ENCODE measurements at regions not wholly inside any gene's neighbourhood (a gene's known extent, or its start where the extent isn't known, plus 50 kb on each side); places are given as distances from the start of the nearest gene placed in this dataset.
"Not testable (repeated sequence)": the region's sequence is repeated elsewhere in the genome, so short reads cannot be mapped to it uniquely, and the experiment has no call there.

DNA sequence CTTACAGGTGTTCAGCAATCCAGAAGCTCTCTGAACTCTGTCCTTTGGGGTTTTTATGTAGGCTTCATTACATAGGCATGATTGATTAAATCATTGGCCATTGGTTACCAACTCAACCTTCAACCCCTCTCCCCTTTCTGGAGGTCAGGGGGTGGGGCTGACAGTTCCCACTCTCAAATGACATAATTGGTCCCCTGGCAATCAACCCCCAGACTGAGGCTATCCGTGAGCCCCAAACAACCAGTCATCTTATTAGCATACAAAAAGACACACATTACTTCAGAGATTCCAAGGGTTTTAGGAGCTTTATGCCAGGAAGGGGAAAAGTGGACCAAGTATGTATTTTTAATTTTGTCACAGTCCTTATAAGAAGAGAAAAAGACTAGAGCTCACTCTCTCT lies 92.1 kb downstream of the ZNF467 start:
- DNase-seq: no peak

DNA sequence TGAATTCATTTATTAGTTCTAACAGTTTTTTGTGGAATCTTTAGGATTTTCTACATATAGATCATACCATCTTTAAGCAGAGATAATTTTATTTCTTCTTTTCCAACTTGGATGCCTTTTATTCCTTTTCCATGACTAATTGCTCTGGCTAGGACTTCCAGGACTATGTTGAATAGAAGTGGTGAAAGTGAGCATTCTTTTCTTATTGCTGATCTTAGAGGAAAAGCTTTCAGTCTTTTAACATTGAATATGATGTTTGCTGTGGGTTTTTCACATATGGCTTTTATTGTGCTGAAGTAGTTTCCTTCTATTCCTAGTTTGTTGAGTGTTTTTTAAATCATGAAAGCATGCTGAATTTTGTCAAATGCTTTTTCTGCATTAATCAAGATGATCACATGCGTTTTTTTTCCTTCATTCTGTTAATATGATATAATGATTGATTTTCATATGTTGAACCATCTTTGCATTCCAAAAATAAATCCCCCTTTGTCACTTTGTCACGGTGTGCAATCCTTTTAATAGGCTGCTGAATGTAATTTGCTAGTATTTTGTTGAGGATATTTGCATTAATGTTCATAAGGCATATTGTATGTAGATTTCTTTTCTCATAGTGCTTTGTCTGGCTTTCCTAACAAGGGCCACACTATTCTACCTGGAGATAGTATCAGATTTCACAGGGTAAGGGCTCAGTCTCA lies 92.9 kb downstream of the ZNF467 start:
- DNase-seq: no peak

DNA sequence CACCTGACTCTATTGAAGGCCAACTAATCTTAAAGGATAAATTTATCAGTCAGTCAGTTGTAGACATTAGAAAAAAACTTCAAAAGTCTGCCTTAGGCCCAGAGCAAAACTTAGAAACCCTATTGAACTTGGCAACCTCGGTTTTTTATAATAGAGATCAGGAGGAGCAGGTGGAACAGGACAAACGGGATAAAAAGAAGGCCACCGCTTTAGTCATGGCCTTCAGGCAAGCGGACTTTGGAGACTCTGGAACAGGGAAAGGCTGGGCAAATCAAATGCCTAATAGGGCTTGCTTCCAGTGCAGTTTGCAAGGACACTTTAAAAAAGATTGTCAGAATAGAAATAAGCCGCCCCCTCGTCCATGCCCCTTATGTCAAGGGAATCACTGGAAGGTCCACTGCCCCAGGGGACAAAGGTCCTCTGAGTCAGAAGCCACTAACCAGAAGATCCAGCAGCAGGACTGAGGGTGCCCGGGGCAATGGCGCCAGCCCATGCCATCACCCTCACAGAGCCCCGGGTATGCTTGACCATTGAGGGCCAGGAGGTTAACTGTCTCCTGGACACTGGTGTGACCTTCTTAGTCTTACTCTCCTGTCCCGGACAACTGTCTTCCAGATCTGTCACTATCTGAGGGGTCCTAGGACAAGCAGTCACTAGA lies 98.5 kb downstream of the ZNF467 start:
- DNase-seq: not testable (repeated sequence)

DNA sequence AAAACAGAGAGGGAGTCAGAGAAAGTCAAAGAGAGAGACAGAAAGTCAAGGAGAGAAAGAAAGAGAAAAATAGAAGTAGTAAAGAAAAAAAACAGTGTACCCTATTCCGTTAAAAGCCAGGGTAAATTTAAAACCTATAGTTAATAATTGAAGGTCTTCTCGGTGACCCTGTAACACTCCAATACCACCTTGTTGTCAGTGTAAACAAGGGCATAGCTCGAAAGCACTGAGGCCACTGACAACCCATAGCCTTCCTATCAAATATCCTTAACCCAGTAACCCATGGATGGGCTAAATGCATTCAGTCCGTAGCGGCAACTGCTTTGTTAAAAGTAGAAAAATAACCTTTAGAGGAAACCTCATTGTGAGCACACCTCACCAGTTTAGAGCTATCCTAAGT lies 100.4 kb downstream of the ZNF467 start:
- no peak for DNase-seq

DNA sequence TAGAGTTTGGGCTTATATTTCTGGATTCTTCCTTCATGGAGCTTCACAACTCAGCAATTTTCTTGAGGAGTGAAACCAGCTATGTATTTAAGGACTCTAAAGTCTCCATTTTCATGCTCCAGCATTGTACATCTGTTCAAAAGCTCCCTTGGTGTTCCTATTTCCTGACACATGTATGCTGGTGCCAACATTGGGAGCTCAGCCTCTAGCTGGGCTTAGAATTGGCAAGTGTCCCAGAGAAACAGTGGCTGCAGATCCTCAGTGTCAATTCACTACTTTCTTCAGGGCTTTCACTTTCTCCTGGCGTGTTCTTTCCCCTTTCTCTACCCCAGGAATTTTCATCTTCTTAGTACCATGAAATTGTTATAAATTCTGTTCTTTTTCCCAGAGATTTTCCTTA lies 103.1 kb downstream of the ZNF467 start:
- no peak for DNase-seq

DNA sequence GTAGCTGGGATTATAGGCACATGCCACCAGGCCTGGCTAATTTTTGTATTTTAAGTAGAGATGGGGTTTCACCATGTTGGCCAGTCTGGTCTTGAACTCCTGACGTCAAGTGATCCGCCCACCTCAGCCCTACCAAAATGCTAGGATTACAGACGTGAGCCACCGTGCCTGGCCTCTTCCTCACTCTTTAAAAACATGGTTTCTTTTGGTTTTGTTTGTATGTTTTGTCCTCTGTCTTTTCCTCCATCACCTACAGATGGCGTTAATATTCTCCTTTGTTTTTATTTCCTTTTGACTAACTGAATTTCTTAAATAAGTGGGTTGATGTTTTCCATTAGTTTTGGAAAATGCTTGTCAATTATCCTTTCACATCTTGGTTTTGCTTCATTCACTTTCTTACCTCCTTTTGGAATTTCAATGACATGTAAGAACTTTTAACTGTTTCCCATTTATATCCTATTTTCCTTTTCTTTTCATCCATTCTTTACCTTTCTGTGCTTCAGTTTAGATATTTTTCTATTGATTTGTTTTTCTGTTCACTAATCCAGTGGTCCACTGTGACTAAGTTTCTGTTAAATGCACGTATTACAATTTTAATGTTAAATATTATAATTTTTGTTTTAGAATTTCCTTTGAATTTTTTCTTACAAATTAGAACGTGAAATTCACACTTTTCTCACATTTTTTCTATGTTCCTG lies 104.1 kb downstream of the ZNF467 start:
- no peak for DNase-seq

DNA sequence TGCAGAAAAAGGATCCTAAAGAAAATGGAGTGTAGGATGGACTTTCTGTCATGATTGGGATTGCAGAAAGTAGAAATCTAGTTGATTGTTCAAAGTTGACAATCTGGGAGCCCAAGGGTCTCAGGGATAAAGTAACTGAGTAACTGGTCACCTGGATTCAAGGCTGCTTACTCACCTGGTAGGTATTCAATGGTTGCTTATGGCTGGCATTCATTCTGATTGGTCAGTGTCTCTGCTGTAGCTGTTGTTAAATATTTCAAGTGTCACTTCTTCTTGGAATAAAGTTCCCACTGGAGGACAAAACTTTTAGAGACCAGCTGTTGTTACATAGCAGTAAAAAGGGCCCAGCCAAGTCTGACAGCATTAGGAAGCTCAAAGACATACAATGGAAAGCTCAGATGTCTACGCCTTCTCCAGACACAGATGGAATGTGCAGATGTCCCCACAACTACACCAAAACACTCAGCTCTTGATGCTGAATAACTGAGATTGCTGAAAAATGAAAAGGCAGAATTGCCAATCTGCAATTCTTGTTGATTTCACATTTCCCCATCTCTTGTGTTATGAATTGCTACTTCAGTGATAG lies 106.9 kb downstream of the ZNF467 start:
- DNase-seq: no peak

DNA sequence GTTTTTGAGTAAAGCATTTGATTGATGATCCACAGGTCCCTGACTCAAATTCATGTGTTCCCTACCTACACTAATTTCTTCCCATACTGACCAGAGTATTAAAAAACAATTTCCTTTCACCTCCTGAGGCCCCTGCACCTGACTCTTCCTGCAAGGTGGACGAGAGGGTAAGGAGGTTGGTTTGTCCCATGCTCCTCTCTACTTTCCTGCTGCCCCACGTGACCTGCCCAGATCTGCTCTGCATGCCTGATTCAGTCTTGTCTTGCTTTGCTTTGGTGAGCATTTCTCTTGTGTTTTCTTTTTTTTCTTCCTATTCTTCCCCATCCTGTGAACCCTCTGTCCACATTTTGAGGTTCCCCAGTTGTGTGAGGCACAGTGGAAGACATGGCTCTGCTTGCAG lies 107.8 kb downstream of the ZNF467 start:
- DNase-seq: not testable (repeated sequence)

DNA sequence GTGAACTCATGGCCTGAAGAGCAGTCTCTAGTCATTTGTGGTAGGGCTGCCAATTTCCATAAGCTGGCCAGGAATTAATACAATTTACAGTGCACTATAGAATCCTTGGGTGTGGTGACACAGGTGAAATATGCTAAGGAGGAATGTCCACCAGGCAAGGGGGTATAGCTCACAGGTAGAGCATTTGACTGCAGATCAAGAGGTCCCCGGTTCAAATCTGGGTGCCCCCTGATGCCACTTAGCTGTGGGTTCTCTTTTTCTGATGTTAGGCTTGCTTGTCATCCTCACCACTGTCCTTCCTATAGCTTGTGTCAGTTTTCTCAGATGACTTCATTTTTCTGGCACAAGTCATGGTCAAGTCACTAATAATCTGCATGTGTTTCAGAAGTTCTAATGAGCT lies 108.7 kb downstream of the ZNF467 start:
- DNase-seq: no peak

DNA sequence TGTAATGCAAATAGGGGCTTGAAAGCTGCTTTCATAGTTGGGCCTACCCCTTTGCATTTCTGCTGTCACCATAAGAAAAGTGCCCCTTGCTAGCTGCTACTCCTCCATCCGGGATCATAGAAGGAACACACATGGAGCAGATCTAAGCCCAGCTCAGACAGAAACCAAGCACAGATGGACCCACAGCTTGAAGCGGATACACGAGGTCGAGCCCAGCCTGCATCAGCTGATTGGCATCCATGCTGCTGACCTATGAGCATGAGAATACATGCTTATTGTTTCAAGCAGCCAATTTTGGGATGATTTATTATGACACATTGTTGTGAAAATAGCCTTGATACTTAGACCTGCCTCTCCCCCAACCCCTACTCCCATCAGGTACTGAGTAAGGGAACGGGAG lies 109.2 kb downstream of the ZNF467 start:
- DNase-seq: no peak

DNA sequence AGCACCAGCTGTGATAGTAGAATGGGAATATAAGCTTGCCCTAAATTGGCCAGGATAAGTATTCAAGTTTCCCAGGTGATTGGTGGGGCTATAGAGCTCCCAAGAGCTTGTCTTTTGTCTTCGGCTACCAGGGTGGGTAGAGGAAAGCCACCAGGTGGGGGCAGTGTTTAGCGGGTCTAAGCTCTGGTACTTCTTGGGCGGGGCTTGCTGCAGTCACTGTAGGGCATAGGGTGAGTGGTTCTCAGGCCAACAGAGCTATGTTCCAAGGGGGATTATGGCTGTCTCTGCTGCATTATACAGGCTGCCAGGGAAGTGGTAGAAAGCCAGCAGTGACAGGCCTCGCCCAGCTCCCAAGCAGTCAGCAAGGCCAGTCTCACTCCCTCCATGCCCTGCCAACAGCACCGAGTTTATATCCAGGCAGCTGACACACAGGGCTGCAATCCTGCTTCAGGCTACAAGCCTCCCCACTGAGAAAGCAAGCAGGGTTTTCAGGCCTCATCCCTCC lies 110.7 kb downstream of the ZNF467 start:
- peak; percentile 53 to 54 for DNase-seq

DNA sequence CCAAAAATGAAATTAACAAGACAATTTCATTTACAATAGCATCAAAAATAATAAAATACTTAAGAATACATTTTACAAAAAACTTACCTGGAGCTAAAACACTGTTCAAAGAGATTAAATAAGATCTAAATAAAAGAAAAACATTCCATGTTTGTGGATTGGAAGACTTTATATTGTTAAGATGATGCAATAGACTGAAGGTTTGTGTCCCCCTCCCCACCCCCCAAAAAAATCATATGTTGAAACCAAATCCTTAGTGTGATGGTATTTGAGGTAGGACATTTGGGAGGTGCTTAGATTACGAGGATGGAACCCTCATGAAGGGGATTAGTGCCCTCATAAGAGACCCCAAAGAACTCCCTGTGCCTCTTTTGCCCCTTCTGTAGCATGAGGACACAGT lies 117.6 kb downstream of the ZNF467 start:
- DNase-seq: no peak

DNA sequence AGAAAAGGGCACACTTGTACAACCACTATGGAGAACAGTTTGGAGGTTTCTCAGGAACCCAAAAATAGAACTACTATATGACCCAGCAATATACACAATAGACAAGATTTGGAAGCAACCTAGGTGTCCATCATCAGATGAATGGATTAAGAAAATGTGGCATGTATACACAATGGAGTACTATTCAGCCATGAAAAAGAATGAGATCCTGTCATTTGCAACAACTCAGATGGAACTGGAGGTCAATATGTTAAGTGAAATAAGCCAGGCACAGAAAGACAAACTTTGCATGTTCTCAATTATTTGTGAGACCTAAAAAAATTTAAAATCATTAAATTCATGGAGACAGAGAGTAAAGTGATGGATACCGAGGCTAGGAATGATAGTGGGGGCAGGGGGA lies 118.8 kb downstream of the ZNF467 start:
- DNase-seq: no peak

DNA sequence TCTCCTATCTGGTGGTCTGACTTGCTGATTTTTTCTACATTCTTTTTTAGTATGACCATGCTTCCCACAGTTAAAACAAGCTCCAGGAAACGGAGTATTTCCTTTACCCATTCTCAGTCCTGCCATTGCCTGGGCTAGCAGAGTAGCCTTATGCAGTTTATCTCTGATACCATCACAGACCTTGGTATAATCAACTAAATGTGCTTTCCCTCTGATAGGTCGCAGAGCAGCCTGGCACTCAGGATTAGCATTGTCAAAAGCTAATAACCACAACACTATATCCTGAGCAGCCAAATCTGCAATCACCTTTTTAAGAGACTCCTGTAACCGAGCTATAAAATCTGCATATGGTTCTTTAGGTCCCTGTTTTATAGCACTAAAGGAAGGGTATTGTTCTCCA lies 123.2 kb downstream of the ZNF467 start:
- DNase-seq: not testable (repeated sequence)

DNA sequence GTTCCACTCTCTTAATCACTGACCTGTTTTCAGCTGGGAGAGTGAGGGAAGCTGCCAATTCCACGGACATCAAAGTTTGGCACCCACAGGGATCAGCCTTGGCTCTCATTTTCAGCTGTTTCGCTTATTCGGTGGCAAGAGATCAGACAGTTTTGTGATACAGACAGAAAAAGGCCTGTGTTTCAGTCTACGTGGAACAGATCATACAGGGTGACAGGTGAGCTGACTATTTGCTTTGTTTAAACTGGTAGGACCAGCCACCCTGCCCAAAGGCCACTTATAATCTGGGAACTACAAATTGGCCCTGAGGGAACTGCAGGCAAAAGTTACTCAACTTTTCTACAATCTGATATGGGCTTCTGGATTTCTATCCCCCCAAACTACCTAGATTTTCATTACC lies 128.6 kb downstream of the ZNF467 start:
- no peak for DNase-seq

DNA sequence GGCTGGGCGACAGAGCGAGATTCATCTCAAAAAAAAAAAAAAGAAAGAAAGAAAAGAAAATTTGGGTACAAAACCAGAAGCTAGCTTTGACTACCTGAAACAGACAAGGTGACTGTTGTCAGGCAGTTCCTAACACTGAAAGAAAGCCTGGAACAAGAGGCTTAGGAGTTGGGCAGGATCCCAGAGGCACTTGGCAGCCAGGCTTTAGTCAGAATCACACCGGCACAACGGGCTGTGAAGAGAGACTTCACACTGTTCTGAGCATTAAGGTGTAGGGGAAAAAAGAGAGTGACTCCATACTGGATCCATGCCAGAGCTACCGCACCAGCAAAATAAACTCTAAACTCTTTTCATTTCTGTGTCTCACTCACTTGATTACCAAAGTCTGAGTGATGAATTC lies 130.8 kb downstream of the ZNF467 start:
- DNase-seq: no peak

DNA sequence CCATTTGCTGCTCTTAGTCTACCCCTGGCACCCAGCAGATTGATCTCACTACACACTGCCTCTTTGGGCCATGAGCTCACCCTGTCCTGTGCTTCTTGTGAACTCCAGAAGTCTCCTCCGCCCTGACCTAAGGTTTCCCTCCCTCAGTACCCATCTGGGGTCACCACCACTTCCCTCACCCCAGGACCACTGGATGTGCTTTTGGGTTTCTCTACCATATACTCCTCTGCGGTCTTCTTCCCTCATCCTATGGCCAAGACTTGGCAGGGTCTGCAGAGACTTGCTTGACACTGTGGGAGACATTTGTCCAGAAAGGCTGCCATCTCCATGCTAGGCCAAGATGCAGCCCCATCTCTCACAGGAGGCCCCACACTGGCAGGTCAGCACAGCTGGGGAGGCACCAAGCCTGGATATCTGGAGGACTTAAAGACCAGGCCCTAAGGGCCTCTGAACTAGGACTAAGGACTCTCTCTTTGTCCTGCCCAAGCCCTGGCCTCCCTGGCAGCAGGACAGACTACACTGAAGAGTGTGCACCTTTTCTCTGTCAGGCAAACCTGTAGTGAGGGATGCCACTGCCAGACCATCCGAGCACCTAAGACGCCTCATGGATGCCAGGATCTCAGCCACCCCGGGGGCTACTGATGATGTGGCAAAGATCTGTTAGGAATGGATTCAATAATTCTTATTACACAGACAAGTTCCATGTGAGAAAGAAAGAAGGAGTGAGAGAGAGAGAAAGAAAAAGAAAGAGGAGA lies 134.6 kb downstream of the ZNF467 start:
- no peak for DNase-seq

DNA sequence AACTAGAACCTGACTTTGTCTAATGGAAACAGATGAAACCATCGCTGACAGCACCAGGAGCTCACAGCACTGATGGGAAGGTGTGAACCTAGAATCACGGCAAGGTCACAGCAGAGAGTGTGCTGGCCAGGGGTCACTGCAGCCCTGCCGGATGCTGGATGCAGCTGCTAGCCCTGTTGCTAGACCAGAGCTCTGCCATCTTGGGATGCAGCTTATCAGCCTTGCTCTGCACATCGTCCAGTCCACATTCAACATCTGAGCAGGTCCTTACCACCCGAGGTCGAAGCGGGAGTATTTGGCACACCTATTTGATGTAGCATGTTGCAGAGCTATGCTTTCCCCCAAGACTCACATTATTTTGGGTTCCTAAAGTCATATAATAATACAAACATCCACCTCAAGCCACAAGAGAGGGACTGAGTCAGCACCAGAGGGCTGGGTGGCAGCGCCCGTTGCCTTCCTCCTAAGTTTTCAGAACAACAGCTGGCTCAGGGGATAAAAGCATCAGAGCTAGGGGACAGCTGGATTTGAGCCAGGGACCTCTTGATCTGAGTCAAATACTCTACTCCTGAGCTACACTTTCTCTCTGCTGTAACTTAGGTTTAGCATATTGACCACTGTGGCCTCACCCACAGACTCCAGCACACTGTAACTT lies 135.3 kb downstream of the ZNF467 start:
- no peak for DNase-seq

DNA sequence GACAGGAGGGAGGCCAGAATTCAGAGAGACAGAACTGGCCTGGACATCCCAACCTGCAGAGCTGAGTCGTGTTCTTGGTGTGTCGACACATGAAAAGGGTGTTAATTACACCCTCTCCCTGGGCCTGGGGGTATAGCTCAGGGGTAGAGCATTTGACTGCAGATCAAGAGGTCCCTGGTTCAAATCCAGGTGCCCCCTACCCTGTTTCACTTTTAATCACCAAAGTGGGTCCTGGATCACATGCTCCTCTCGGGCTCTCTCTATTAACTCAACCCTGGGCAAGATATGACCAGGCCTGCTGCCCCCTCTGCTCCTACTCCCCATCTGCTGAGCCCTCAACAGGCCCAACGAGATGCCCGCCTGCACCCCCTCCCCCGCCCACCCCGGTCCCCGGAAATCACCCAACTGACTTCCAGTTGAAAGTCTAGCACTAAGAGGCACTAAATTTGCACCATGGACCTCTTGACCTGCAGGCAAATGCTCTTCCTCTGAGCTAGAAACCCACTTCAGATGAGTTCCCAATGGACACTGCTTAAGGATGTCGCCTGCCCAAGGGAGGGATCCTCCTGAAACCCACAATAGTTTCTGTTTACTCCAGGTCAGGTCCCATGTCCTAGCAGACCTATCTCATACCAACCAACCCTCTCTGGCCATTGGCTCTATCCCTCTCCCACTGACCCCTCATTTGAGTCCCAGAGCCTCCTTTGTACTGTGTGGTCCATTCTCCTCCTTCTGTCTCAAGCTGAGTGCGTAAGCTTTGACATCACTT lies 137.6 kb downstream of the ZNF467 start:
- no peak for DNase-seq

DNA sequence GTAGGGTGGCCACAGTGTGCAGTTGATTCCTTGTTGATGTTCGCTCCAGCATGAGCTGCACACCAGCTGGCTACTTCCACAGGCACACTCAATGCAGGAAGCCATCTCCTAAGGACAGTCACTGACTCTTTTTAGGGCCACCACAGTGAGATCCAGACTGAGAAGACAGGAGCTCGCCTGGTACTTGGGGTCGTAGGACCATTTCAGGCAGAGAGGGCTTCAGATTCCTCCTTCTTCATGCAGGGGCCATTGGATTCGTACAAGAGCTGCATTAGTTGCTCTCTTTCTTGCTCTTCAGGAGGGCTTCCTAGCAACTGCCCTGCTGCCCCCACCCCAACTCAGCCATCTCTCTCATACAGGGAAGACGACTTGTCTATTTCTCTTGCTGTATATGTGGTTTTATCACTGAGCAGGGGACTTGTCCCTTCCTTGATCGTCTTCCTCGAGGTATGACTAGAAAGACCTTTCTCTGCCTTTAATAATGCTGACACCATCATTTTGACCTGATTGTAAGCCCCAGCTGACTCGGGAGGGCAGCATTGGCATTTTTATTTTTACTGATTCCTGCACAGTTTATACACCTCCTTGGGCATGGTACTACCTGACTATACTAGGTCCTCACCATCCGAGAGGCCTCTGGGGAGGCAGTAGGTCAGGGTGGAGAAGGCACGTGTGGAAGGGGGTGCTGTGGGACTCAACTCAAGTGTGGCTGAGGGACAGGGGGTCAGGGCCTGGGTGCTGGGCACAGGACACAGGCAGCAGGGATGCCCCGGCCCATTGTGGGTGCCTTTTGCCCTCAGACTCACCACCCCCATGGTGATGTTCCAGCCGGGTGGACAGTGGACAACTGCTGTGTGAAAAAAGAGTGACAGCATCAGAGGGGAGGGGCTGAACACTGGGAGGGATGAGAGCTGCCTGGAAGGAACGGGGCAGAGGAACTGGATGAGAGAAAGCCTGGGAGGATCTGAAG lies 136.7 kb upstream of the ZNF746 start:
- DNase-seq: no peak

All from activated CD4-positive, alpha-beta T cell treated with anti-CD3 and anti-CD28 coated beads, Interleukin-2, amount 50 U/mL, for 4 hours (primary cell).